HG03469 (cell line): ENCODE measurements at regions not wholly inside any gene's neighbourhood (a gene's known extent, or its start where the extent isn't known, plus 50 kb on each side); places are given as distances from the start of the nearest gene placed in this dataset.

Experiments used
- ATAC-seq: cut with Tn5 transposase; IDR thresholded peaks from one replicate; pipeline ENCODE4 v1.9.1; 2021; ENCODE audit warnings: mild to moderate bottlenecking, moderate library complexity, moderate number of reproducible peaks; ENCODE audit not compliant: unreplicated experiment

- ATAC-seq, result no peak
These were observed 365.5 kb downstream of the FIGN start for GRCh38 chr2:163370169-163370886.

- no peak for ATAC-seq
These were observed 366.7 kb downstream of the FIGN start for GRCh38 chr2:163369111-163369510.

- ATAC-seq, result no peak
These were observed 367.2 kb downstream of the FIGN start for GRCh38 chr2:163368655-163369054.

GRCh38 chr2:163367825-163368582, 367.8 kb downstream of the FIGN start:
- no peak for ATAC-seq

- no peak for ATAC-seq
These were observed 371.1 kb downstream of the FIGN start for GRCh38 chr2:163364736-163365135.

GRCh38 chr2:163353551-163353950, 382.3 kb downstream of the FIGN start:
- ATAC-seq, result no peak

GRCh38 chr2:163351966-163352365, 383.8 kb downstream of the FIGN start:
- no peak for ATAC-seq

- no peak for ATAC-seq
These were observed 384.7 kb downstream of the FIGN start for GRCh38 chr2:163351143-163351542.

GRCh38 chr2:163348857-163349380, 386.9 kb downstream of the FIGN start:
- no peak for ATAC-seq

GRCh38 chr2:163347982-163348856, 387.6 kb downstream of the FIGN start:
- no peak for ATAC-seq

- ATAC-seq, result peak; percentile 89
These were observed 389.8 kb downstream of the FIGN start for GRCh38 chr2:163345795-163346573.

- no peak for ATAC-seq
These were observed 392.5 kb downstream of the FIGN start for GRCh38 chr2:163343316-163343715.

GRCh38 chr2:163341426-163341825, 394.4 kb downstream of the FIGN start:
- no peak for ATAC-seq

GRCh38 chr2:163338270-163338669, 397.5 kb downstream of the FIGN start:
- no peak for ATAC-seq

- ATAC-seq, result no peak
These were observed 411.1 kb downstream of the FIGN start for GRCh38 chr2:163324677-163325076.

GRCh38 chr2:163319006-163319405, 416.8 kb downstream of the FIGN start:
- ATAC-seq, result no peak

GRCh38 chr2:163314712-163315111, 421.1 kb downstream of the FIGN start:
- ATAC-seq, result no peak

- ATAC-seq, result no peak
These were observed 423.1 kb downstream of the FIGN start for GRCh38 chr2:163312713-163313112.

- no peak for ATAC-seq
These were observed 429.2 kb downstream of the FIGN start for GRCh38 chr2:163306647-163307046.

- no peak for ATAC-seq
These were observed 433.7 kb downstream of the FIGN start for GRCh38 chr2:163302141-163302540.
